HepG2 (cell line): ENCODE measurements at regions not wholly inside any gene's neighbourhood (a gene's known extent, or its start where the extent isn't known, plus 50 kb on each side); places are given as distances from the start of the nearest gene placed in this dataset.

Experiments
- ATAC-seq: fragments of 200-7000 bp; cut with Tn5 transposase; 3 replicates; pipeline ENCODE4 v1.9.1; 2020; ENCODE audit warnings: mild to moderate bottlenecking, moderate library complexity
- BruUV-seq: library from RNA; stranded (reverse); fragments of 400-500 nt; replicated peaks from 2 replicates; lab custom pipeline; 2021; lab: Mats Ljungman, UMichigan
- CTCF ChIA-PET: fragments of 300-600 bp; formaldehyde crosslinking; extraction: SDS; loops from one replicate; lab custom pipeline; 2021; ENCODE audit warnings: low total read pairs, inconsistent platforms, low intra/inter-chr PET ratio; lab: Yijun Ruan, JAX
- POLR2A ChIA-PET: fragments of 350-600 bp; sonication (Branson Sonifier 250); formaldehyde crosslinking; loops from one replicate; lab custom pipeline; 2020; ENCODE audit warnings: antibody characterized with exemption, inconsistent platforms; lab: Yijun Ruan, JAX
- DNase-seq: peaks from one replicate; pipeline ENCODE4 v3.0.0-alpha.2; 2015; ENCODE audit warnings: low spot score
- FAIRE-seq: peaks from 3 replicates; lab custom pipeline; 2011; peaks lifted over from hg19 to GRCh38; lab: Jason Lieb, UNC
- H2AFZ ChIP-seq: one replicate; pipeline ENCODE4 v1.6.1; 2011; ENCODE audit warnings: low read length, inconsistent platforms
- H3K27ac ChIP-seq: fragments of 300-600 bp; 3 replicates; pipeline ENCODE4 v1.8.0; 2011; ENCODE audit warnings: mixed run types, mild to moderate bottlenecking, mixed read lengths, low read length, inconsistent platforms; ENCODE audit not compliant: insufficient read depth; ENCODE audit errors: extremely low read length
- H3K27me3 ChIP-seq, 2 experiments: fragments of 200-600 bp in 1 of 2; 2 replicates in 1 of 2; 3 replicates in 1 of 2; pipeline versions ENCODE4 v1.6.0 to v1.8.0; 2011; ENCODE audit warnings: low read length in 2 of 2, mild to moderate bottlenecking in 2 of 2, moderate library complexity in 2 of 2, inconsistent platforms in 1 of 2; ENCODE audit not compliant: insufficient read depth in 2 of 2, control insufficient read depth in 1 of 2
- H3K36me3 ChIP-seq, 2 experiments: fragments of 200-600 bp in 1 of 2; replicated peaks in 1 of 2; 2 replicates in 1 of 2; 3 replicates in 1 of 2; pipeline versions ENCODE4 v1.5.1 to v1.8.0; 2011; ENCODE audit warnings: low read length in 2 of 2, inconsistent platforms in 1 of 2; ENCODE audit not compliant: insufficient read depth in 2 of 2, control insufficient read depth in 1 of 2
- H3K4me1 ChIP-seq: 2 replicates; pipeline ENCODE4 v1.5.1; 2012; ENCODE audit warnings: low read length, inconsistent platforms; ENCODE audit not compliant: insufficient read depth
- H3K4me2 ChIP-seq: 2 replicates; pipeline ENCODE4 v1.6.0; 2011; ENCODE audit warnings: low read depth, low read length, inconsistent platforms
- H3K4me3 ChIP-seq, 3 experiments: fragments of 200-600 bp in 1 of 3; sonication (generic), shearing (Covaris generic) in 1 of 3; replicated peaks in 1 of 3; 2 replicates each; pipeline ENCODE4 v1.5.1; 2011 to 2016; ENCODE audit warnings: low read length in 3 of 3, inconsistent platforms in 2 of 3, low read depth in 2 of 3, mild to moderate bottlenecking in 2 of 3, control low read depth in 1 of 3, mixed read lengths in 1 of 3; ENCODE audit not compliant: insufficient read depth in 1 of 3
- H3K79me2 ChIP-seq: one replicate; pipeline ENCODE4 v1.6.1; 2011; ENCODE audit warnings: low read length, inconsistent platforms; ENCODE audit not compliant: insufficient read depth
- H3K9ac ChIP-seq: 2 replicates; pipeline ENCODE4 v1.6.0; 2011; ENCODE audit warnings: mild to moderate bottlenecking, low read depth, low read length, inconsistent platforms; ENCODE audit not compliant: insufficient read depth
- H3K9me3 ChIP-seq: 2 replicates; pipeline ENCODE4 v1.5.1; 2012; ENCODE audit warnings: mild to moderate bottlenecking, low read length
- H4K20me1 ChIP-seq: 2 replicates; pipeline ENCODE4 v1.6.0; 2011; ENCODE audit warnings: inconsistent platforms, mild to moderate bottlenecking, low read length, moderate library complexity; ENCODE audit not compliant: insufficient read depth
- AHR ChIP-seq: IDR thresholded peaks from 2 replicates; pipeline ENCODE4 v1.6.1; 2018; ENCODE audit warnings: missing genetic modification reagents, missing compliant biosample characterization
- IKZF5 ChIP-seq: IDR thresholded peaks from 2 replicates; pipeline ENCODE4 v1.6.1; 2018; ENCODE audit warnings: missing genetic modification reagents, mild to moderate bottlenecking, missing compliant biosample characterization
- JUNB ChIP-seq: sonication (generic); formaldehyde crosslinking; IDR thresholded peaks from 2 replicates; pipeline ENCODE4 v1.8.0; 2022; ENCODE audit warnings: missing genetic modification reagents, mild to moderate bottlenecking, borderline replicate concordance
- KDM6A ChIP-seq: IDR thresholded peaks from 2 replicates; pipeline ENCODE4 v1.6.1; 2016; ENCODE audit warnings: low read depth
- MATR3 ChIP-seq: sonication (generic); formaldehyde crosslinking; IDR thresholded peaks from 2 replicates; pipeline ENCODE4 v1.4.0; 2020; ENCODE audit warnings: missing genetic modification reagents
- MEIS1 ChIP-seq: sonication (generic); formaldehyde crosslinking; IDR thresholded peaks from 2 replicates; pipeline ENCODE4 v1.9.0; 2021; ENCODE audit warnings: mild to moderate bottlenecking, missing genetic modification reagents, moderate library complexity, borderline replicate concordance
- MEIS2 ChIP-seq: sonication (generic); formaldehyde crosslinking; IDR thresholded peaks from 2 replicates; pipeline ENCODE4 v1.9.0; 2021; ENCODE audit warnings: mild to moderate bottlenecking, missing genetic modification reagents
- NONO ChIP-seq, 2 experiments: fragments of 450-650 bp in 1 of 2; sonication (generic) in 1 of 2; formaldehyde crosslinking in 1 of 2; IDR thresholded peaks in 1 of 2; conservative IDR thresholded peaks in 1 of 2; 2 replicates each; pipeline versions ENCODE4 v1.6.1 to v1.8.0; 2017 to 2022; ENCODE audit warnings: mild to moderate bottlenecking in 1 of 2, missing genetic modification reagents in 1 of 2, moderate library complexity in 1 of 2
- RCOR2 ChIP-seq: IDR thresholded peaks from 2 replicates; pipeline ENCODE4 v1.6.1; 2016; ENCODE audit warnings: missing biosample characterization, missing genetic modification reagents
- ZBTB26 ChIP-seq: IDR thresholded peaks from 2 replicates; pipeline ENCODE4 v1.6.1; 2016; ENCODE audit warnings: missing compliant biosample characterization, missing genetic modification reagents, borderline replicate concordance
- ZBTB34 ChIP-seq: sonication (generic); formaldehyde crosslinking; IDR thresholded peaks from 2 replicates; pipeline ENCODE4 v1.8.0; 2022; ENCODE audit warnings: mild to moderate bottlenecking, missing genetic modification reagents
- ZFAT ChIP-seq: sonication (generic); formaldehyde crosslinking; conservative IDR thresholded peaks from 2 replicates; pipeline ENCODE4 v1.8.1; 2023; ENCODE audit warnings: missing genetic modification reagents, inconsistent platforms
- ZNF142 ChIP-seq: sonication (generic); formaldehyde crosslinking; IDR thresholded peaks from 2 replicates; pipeline ENCODE4 v1.4.0; 2020; ENCODE audit warnings: missing genetic modification reagents
- ZNF430 ChIP-seq: sonication (generic); formaldehyde crosslinking; IDR thresholded peaks from 2 replicates; pipeline ENCODE4 v1.9.0; 2021; ENCODE audit warnings: mild to moderate bottlenecking, missing genetic modification reagents
- ZNF790 ChIP-seq: sonication (generic); formaldehyde crosslinking; IDR thresholded peaks from 2 replicates; pipeline ENCODE4 v1.8.0; 2022; ENCODE audit warnings: missing genetic modification reagents, mild to moderate bottlenecking, borderline replicate concordance
- WGBS: methylation state at CpG from one replicate; pipeline ENCODE4 v1.1.6; 2017; ENCODE audit warnings: low lambda C conversion rate; 5-methylcytosine and 5-hydroxymethylcytosine counted together
- in situ Hi-C: cut with HindIII; loops from 2 replicates; pipeline ENCODE4 v1.10.0; 2017; ENCODE audit warnings: low pct_unique_long_range_greater_than_20kb; ENCODE audit not compliant: extremely low pct_ligation_motif_present
- intact Hi-C: fragments of 100-400 bp; cut with micrococcal nuclease; formaldehyde crosslinking; loops from one replicate; pipeline ENCODE4 v1.10.0; 2022; ENCODE audit not compliant: unreplicated experiment

- no peak for TF ChIP-seq MEIS2 (CRISPR knock-in tag)
- TF ChIP-seq IKZF5, result no peak
- TF ChIP-seq ZBTB26 (CRISPR knock-in tag), result no peak
- TF ChIP-seq ZFAT (CRISPR knock-in tag), result no peak
- no peak for TF ChIP-seq ZNF790 (CRISPR knock-in tag)
- no peak for TF ChIP-seq ZBTB34 (CRISPR knock-in tag)
- TF ChIP-seq AHR (CRISPR knock-in tag), result no peak
- TF ChIP-seq ZNF142 (CRISPR knock-in tag), result no peak
- TF ChIP-seq RCOR2 (CRISPR knock-in tag), result no peak
- no peak for TF ChIP-seq MATR3 (CRISPR knock-in tag)
- TF ChIP-seq KDM6A (CRISPR knock-in tag), result no peak
- TF ChIP-seq NONO (IDR thresholded peaks at IDR 0.05), result no peak
- no peak for TF ChIP-seq NONO (CRISPR knock-in tag; conservative IDR thresholded peaks at IDR 0.05)
- TF ChIP-seq ZNF430 (CRISPR knock-in tag), result no peak
- no peak for TF ChIP-seq JUNB (CRISPR knock-in tag)
- no peak for TF ChIP-seq MEIS1 (CRISPR knock-in tag)
- H3K27me3 ChIP-seq, result peaks cover 1 to 42% of the 10 kb centered on the region in 2 experiments; a peak in 4 of 5 replicates
- no peak overlapping the region for H3K4me2 ChIP-seq
- H3K4me1 ChIP-seq, result peaks cover 6% of the 10 kb centered on the region
- WGBS, result 42% methylated on average over 6 of the region's 6 CpGs
- in situ Hi-C loops (no loop called here), intact Hi-C loops (no loop called here)
- no peak overlapping the region for H3K9ac ChIP-seq
- no peaks in the 10 kb centered on the region for H3K36me3 ChIP-seq
- BruUV-seq, result no TSS peak
- ATAC-seq (no peak), DNase-seq (no peak), FAIRE-seq (no peak)
- no peak overlapping the region for H3K27ac ChIP-seq
- H3K9me3 ChIP-seq, result no peaks in the 10 kb centered on the region
- no peak overlapping the region for H2AFZ ChIP-seq
- H3K79me2 ChIP-seq, result no peaks in the 10 kb centered on the region
- H3K4me3 ChIP-seq, result no peak overlapping the region
- POLR2A ChIA-PET, result no interaction called here
- H4K20me1 ChIP-seq, result no peaks in the 10 kb centered on the region
- CTCF ChIA-PET, result no interaction called here
Observed at GRCh38 chr15:100772478-100772877, 107.2 kb upstream of the ALDH1A3 start.
